ENCODE measurements at regions not wholly inside any gene's neighbourhood (a gene's known extent, or its start where the extent isn't known, plus 50 kb on each side); places are given as distances from the start of the nearest gene placed in this dataset.

DNA sequence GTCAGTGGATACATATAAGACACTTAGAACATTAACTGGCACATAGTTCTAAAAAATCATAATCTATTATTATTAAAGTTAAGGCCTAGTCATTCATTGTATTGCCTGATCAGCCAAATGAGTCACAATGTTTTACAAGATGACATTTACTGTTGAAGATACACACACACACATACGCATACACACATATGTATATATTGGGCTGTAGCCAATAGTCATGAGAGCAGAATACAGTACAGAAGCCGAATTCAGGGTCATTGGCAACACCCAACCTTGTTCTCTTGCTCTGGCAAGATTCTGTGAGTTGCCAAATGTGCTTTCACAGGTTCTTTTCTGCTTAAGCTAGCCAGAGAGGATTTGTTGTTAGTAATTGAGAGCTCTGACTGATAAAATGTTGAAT, 922.8 kb upstream of the MAP3K7 start:
- TF ChIP-seq POLR2AphosphoS5 (IDR thresholded peaks at IDR 0.05), result no peak
- TF ChIP-seq EP300 (IDR thresholded peaks at IDR 0.05), result no peak

All from upper lobe of left lung (tissue), 4 donors.